ENCODE measurements at regions not wholly inside any gene's neighbourhood (a gene's known extent, or its start where the extent isn't known, plus 50 kb on each side); places are given as distances from the start of the nearest gene placed in this dataset.
"Not testable (repeated sequence)": the region's sequence is repeated elsewhere in the genome, so short reads cannot be mapped to it uniquely, and the experiment has no call there.

- H3K27me3 ChIP-seq (ENCODE audit: insufficient read depth, low read length): no peaks in the 10 kb centered on the region
- H3K27ac ChIP-seq (ENCODE audit: low read depth, low read length): peak overlapping the region; percentile 71
- H3K4me2 ChIP-seq (ENCODE audit: insufficient read depth, low read length): peak overlapping the region; percentile 53
- H3K4me1 ChIP-seq (ENCODE audit: insufficient read depth, low read length): peaks cover 15% of the 10 kb centered on the region
- no peaks in the 10 kb centered on the region for H3K79me2 ChIP-seq (ENCODE audit: insufficient read depth, low read length)
- H3K4me3 ChIP-seq (ENCODE audit: insufficient read depth, low read length): no peak overlapping the region
- no peaks in the 10 kb centered on the region for H3K36me3 ChIP-seq (ENCODE audit: insufficient read depth, low read length)
- H4K20me1 ChIP-seq (ENCODE audit: insufficient read depth, low read length): no peaks in the 10 kb centered on the region
- no peak for TF ChIP-seq CTCF (IDR thresholded peaks at IDR 0.05; ENCODE audit: extremely low read depth, low read depth, low read length)
- no peak for DNase-seq (ENCODE audit: insufficient read length, low spot score, missing footprints)
- H2AFZ ChIP-seq (ENCODE audit: low read length): peak overlapping the region; percentile 85
- H3K9me3 ChIP-seq (ENCODE audit: low read depth, low read length): no peaks in the 10 kb centered on the region
Observed at GRCh38 chr4:141352909-141353525, 132.3 kb downstream of the ZNF330 start.

GRCh38 chr4:141356321-141356962 lies 135.7 kb downstream of the ZNF330 start:
- peaks cover 11% of the 10 kb centered on the region for H3K4me1 ChIP-seq (ENCODE audit: insufficient read depth, low read length)
- H3K27me3 ChIP-seq (ENCODE audit: insufficient read depth, low read length): no peaks in the 10 kb centered on the region
- H3K36me3 ChIP-seq (ENCODE audit: insufficient read depth, low read length): no peaks in the 10 kb centered on the region
- H3K9me3 ChIP-seq (ENCODE audit: low read depth, low read length): no peaks in the 10 kb centered on the region
- no peak for TF ChIP-seq CTCF (IDR thresholded peaks at IDR 0.05; ENCODE audit: extremely low read depth, low read depth, low read length)
- H3K4me2 ChIP-seq (ENCODE audit: insufficient read depth, low read length): no peak overlapping the region
- H4K20me1 ChIP-seq (ENCODE audit: insufficient read depth, low read length): no peaks in the 10 kb centered on the region
- no peak overlapping the region for H3K27ac ChIP-seq (ENCODE audit: low read depth, low read length)
- no peak overlapping the region for H2AFZ ChIP-seq (ENCODE audit: low read length)
- no peak overlapping the region for H3K4me3 ChIP-seq (ENCODE audit: insufficient read depth, low read length)
- no peak for DNase-seq (ENCODE audit: insufficient read length, low spot score, missing footprints)
- H3K79me2 ChIP-seq (ENCODE audit: insufficient read depth, low read length): no peaks in the 10 kb centered on the region

- DNase-seq (ENCODE audit: insufficient read length, low spot score, missing footprints): no peak
- Histone ChIP-seq H3K4me2 (ENCODE audit: insufficient read depth, low read length) (no peak overlapping the region), H3K27ac (ENCODE audit: low read depth, low read length) (no peak overlapping the region), H3K4me3 (ENCODE audit: insufficient read depth, low read length) (no peak overlapping the region), H3K9me3 (ENCODE audit: low read depth, low read length) (no peaks in the 10 kb centered on the region), H3K36me3 (ENCODE audit: insufficient read depth, low read length) (no peaks in the 10 kb centered on the region), H4K20me1 (ENCODE audit: insufficient read depth, low read length) (no peaks in the 10 kb centered on the region), H2AFZ (ENCODE audit: low read length) (no peak overlapping the region), H3K4me1 (ENCODE audit: insufficient read depth, low read length) (peaks cover 11% of the 10 kb centered on the region), H3K27me3 (ENCODE audit: insufficient read depth, low read length) (no peaks in the 10 kb centered on the region), H3K79me2 (ENCODE audit: insufficient read depth, low read length) (no peaks in the 10 kb centered on the region)
- no peak for TF ChIP-seq CTCF (IDR thresholded peaks at IDR 0.05; ENCODE audit: extremely low read depth, low read depth, low read length)
Observed at GRCh38 chr4:141356963-141357335, 136.3 kb downstream of the ZNF330 start.

- not testable (repeated sequence) for H3K4me3 ChIP-seq (ENCODE audit: insufficient read depth, low read length); H3K9me3 ChIP-seq (ENCODE audit: low read depth, low read length); H3K36me3 ChIP-seq (ENCODE audit: insufficient read depth, low read length); H3K4me2 ChIP-seq (ENCODE audit: insufficient read depth, low read length); H3K27me3 ChIP-seq (ENCODE audit: insufficient read depth, low read length); H3K4me1 ChIP-seq (ENCODE audit: insufficient read depth, low read length); H4K20me1 ChIP-seq (ENCODE audit: insufficient read depth, low read length); DNase-seq (ENCODE audit: insufficient read length, low spot score, missing footprints); H3K27ac ChIP-seq (ENCODE audit: low read depth, low read length); H2AFZ ChIP-seq (ENCODE audit: low read length); H3K79me2 ChIP-seq (ENCODE audit: insufficient read depth, low read length)
Observed at GRCh38 chr4:141368241-141368640, 147.5 kb downstream of the ZNF330 start.
